Erythroblast (primary cell): ENCODE measurements at regions not wholly inside any gene's neighbourhood (a gene's known extent, or its start where the extent isn't known, plus 50 kb on each side); places are given as distances from the start of the nearest gene placed in this dataset.

Source experiments
- GATA1 ChIP-seq: IDR thresholded peaks from 2 replicates; pipeline ENCODE4 v1.6.1; 2011; ENCODE audit warnings: low read depth, mild to moderate bottlenecking, control low read depth, low read length, moderate library complexity
- POLR2A ChIP-seq: IDR thresholded peaks from 2 replicates; pipeline ENCODE4 v1.6.1; 2011; ENCODE audit warnings: mild to moderate bottlenecking, low read length

DNA sequence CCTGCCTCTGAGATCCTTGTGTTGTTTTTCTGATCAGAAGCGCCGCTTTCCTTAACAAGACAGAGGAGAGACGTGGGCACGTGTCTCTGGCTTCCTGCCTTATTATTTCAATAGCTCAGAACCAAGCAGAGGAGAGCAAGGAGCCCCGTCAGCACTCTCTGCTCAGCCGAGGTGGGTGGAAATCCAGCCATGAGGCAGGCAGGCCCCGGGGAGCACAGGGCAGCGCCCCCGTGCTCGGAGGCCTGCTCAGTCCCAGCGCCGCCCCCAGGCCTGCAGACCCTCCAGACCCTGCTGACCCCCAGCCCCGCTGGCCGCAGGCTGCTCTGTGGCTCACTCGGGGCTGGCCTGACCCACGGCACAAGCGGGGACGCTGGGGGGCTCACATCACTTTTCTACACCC is 162.8 kb downstream of the BRD1 start:
- no peak for TF ChIP-seq POLR2A
- no peak for TF ChIP-seq GATA1
